ENCODE measurements at regions not wholly inside any gene's neighbourhood (a gene's known extent, or its start where the extent isn't known, plus 50 kb on each side); places are given as distances from the start of the nearest gene placed in this dataset.

DNA sequence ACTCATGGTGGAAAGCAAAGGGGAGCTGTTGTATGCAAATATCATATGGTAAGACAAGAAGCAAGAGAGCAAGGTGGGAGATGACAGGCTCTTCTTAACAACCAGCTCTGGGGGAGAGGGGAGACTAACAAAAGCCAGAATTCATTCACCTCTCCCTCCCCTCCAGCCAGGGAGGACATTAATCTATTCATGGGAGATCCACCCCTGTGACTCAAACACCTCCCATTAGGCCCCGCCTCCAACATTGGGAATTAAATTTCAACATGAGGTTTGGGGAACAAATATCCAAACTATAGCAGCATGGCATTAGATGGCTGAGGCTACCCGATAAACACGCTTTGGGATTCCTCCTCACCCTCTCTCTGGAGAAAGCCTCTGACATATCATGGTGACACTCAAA lies 210.6 kb downstream of the RHOU start:
- TF ChIP-seq, protein P1, sequence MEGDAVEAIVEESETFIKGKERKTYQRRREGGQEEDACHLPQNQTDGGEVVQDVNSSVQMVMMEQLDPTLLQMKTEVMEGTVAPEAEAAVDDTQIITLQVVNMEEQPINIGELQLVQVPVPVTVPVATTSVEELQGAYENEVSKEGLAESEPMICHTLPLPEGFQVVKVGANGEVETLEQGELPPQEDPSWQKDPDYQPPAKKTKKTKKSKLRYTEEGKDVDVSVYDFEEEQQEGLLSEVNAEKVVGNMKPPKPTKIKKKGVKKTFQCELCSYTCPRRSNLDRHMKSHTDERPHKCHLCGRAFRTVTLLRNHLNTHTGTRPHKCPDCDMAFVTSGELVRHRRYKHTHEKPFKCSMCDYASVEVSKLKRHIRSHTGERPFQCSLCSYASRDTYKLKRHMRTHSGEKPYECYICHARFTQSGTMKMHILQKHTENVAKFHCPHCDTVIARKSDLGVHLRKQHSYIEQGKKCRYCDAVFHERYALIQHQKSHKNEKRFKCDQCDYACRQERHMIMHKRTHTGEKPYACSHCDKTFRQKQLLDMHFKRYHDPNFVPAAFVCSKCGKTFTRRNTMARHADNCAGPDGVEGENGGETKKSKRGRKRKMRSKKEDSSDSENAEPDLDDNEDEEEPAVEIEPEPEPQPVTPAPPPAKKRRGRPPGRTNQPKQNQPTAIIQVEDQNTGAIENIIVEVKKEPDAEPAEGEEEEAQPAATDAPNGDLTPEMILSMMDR (IDR thresholded peaks at IDR 0.05), result no peak
- TF ChIP-seq EP300 (IDR thresholded peaks at IDR 0.05; ENCODE audit: low read depth) (no peak), POLR2A (IDR thresholded peaks at IDR 0.05) (no peak), POLR2AphosphoS5 (IDR thresholded peaks at IDR 0.05) (no peak)
